Fibroblast of skin of left biceps (primary cell): ENCODE measurements at regions not wholly inside any gene's neighbourhood (a gene's known extent, or its start where the extent isn't known, plus 50 kb on each side); places are given as distances from the start of the nearest gene placed in this dataset.
"Not testable (repeated sequence)": the region's sequence is repeated elsewhere in the genome, so short reads cannot be mapped to it uniquely, and the experiment has no call there.

Experiments used
- DNase-seq, 2 experiments: peaks; one replicate each; pipeline ENCODE4 v3.0.0-alpha.2; 2013; ENCODE audit warnings: low read depth in 2 of 2

- DNase-seq, result no peak
Measured at GRCh38 chr13:83730674-83731073, 151.6 kb downstream of the SLITRK1 start.

- DNase-seq, result no peak
Measured at GRCh38 chr13:83722443-83722842, 159.8 kb downstream of the SLITRK1 start.

GRCh38 chr13:83716121-83716520 lies 166.2 kb downstream of the SLITRK1 start:
- peak; percentile 13 to 28 for DNase-seq

- no peak for DNase-seq
Measured at GRCh38 chr13:83714236-83714635, 168.0 kb downstream of the SLITRK1 start.

- DNase-seq, result no peak
Measured at GRCh38 chr13:83710133-83710515, 172.2 kb downstream of the SLITRK1 start.

GRCh38 chr13:83709426-83710132 lies 172.7 kb downstream of the SLITRK1 start:
- DNase-seq, result no peak

GRCh38 chr13:83702021-83702420 lies 180.3 kb downstream of the SLITRK1 start:
- DNase-seq, result no peak

GRCh38 chr13:83692800-83693199 lies 189.5 kb downstream of the SLITRK1 start:
- DNase-seq, result no peak

- peak; percentile 5 to 9 for DNase-seq
Measured at GRCh38 chr13:83691966-83692365, 190.3 kb downstream of the SLITRK1 start.

GRCh38 chr13:83681547-83681946 lies 200.7 kb downstream of the SLITRK1 start:
- DNase-seq, result no peak

- DNase-seq, result no peak
Measured at GRCh38 chr13:83677985-83678384, 204.3 kb downstream of the SLITRK1 start.

- DNase-seq, result no peak
Measured at GRCh38 chr13:83672612-83673011, 209.7 kb downstream of the SLITRK1 start.

GRCh38 chr13:83667606-83668005 lies 214.7 kb downstream of the SLITRK1 start:
- DNase-seq, result no peak

GRCh38 chr13:83666141-83666540 lies 216.1 kb downstream of the SLITRK1 start:
- peak; percentile 13 to 19 for DNase-seq

GRCh38 chr13:83657281-83657680 lies 225.0 kb downstream of the SLITRK1 start:
- DNase-seq, result no peak

GRCh38 chr13:83642617-83643016 lies 239.7 kb downstream of the SLITRK1 start:
- not testable (repeated sequence) for DNase-seq

- no peak for DNase-seq
Measured at GRCh38 chr13:83634601-83635000, 247.7 kb downstream of the SLITRK1 start.

- DNase-seq, result no peak
Measured at GRCh38 chr13:83633746-83634145, 248.5 kb downstream of the SLITRK1 start.

- DNase-seq, result no peak
Measured at GRCh38 chr13:83622422-83622784, 259.9 kb downstream of the SLITRK1 start.

- no peak for DNase-seq
Measured at GRCh38 chr13:83621765-83622421, 260.4 kb downstream of the SLITRK1 start.

GRCh38 chr13:83620530-83621220 lies 261.6 kb downstream of the SLITRK1 start:
- no peak for DNase-seq

GRCh38 chr13:83618966-83619365 lies 263.3 kb downstream of the SLITRK1 start:
- DNase-seq, result no peak

GRCh38 chr13:83613524-83613923 lies 268.8 kb downstream of the SLITRK1 start:
- no peak for DNase-seq
